NCI-H748 (cell line): ENCODE measurements at regions not wholly inside any gene's neighbourhood (a gene's known extent, or its start where the extent isn't known, plus 50 kb on each side); places are given as distances from the start of the nearest gene placed in this dataset.

Experiments used
- DNase-seq: peaks from one replicate; lab custom pipeline; 2025; ENCODE audit not compliant: unreplicated experiment; lab: John Stamatoyannopoulos, UW

DNA sequence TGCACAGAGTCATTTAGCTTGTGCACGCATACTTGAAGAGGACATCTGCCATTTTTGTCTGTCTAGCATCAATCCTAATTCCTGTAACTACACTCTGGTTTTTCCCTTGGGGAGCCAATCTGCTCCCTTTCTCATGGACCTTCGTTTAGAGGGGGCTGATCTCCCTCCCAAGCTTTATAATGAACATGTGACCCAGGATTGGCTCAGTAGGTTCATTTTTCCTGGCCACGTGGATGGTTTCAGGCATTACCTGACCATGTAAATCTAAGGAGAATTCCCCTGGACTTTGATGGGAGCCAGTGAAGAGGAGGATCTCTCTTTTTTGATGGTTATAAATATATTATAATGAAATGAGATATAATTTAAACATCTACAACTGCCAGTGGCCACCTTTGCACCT is 56.8 kb upstream of the HS3ST2 start:
- no peak for DNase-seq

DNA sequence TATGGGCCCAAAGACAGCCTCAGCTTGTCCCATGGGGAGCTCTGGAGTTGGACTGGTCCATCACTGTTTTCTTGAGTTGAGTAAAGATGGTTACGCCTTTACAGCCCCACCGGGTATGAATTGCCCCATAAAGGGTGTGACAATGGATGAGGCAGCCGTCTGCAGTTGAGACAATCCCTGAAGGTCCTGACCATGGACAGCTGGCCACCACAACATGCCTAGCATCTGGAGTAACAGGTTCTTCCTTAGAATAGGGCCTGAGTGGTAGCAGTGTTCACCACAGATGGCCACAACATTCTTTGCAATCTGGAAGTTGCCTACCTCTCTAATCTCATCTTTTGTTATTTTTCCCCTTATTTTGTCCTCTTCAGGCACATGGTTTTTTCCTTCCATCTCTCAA is 51.5 kb upstream of the HS3ST2 start:
- DNase-seq = no peak

DNA sequence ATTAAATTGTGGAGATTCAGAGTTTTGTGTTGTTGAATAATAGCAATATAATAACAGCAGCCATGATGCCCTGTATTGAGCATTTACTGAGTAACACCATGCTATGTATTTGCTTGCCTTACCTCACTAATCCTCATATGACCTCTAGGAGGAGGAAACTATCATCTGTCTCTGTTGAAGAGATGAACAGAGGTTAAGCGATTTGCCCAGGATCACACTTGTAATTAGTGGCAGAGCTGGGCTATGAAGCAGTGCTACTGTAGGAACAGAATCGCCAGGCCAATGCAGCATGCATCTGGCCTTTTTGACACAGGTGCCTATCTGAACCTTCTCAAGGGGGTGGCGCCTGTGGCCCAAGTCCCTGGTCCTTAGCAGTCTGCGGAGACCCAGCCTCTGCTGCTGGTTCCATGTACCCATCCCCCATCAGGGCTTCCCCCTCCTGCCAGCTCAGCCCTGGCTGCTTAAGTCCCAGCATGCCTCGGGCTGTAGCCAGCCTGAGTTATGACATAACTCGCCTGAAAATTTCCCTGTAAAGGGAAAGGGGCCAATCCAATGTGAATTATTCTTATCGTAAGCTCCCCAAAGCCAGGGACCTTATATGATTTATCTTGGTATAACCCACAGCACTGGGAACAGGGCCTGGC is 50.4 kb upstream of the HS3ST2 start:
- no peak for DNase-seq
